PC-9 (cell line): ENCODE measurements at regions not wholly inside any gene's neighbourhood (a gene's known extent, or its start where the extent isn't known, plus 50 kb on each side); places are given as distances from the start of the nearest gene placed in this dataset.
"Not testable (repeated sequence)": the region's sequence is repeated elsewhere in the genome, so short reads cannot be mapped to it uniquely, and the experiment has no call there.

Experiments
- BruUV-seq: library from RNA; stranded (reverse); fragments of 400-500 nt; replicated peaks from 2 replicates; lab custom pipeline; 2021; lab: Mats Ljungman, UMichigan
- CTCF ChIA-PET: fragments of 300-600 bp; sonication (Branson Sonifier 250); formaldehyde crosslinking; loops from one replicate; lab custom pipeline; 2022; ENCODE audit warnings: antibody characterized with exemption; lab: Charles Lee
- POLR2A ChIA-PET: fragments of 300-600 bp; sonication (Branson Sonifier 250); formaldehyde crosslinking; loops from one replicate; lab custom pipeline; 2022; ENCODE audit warnings: antibody characterized with exemption; ENCODE audit not compliant: unreplicated experiment; lab: Charles Lee
- DNase-seq, 2 experiments: peaks; one replicate each; pipeline versions ENCODE4 v3.0.0 to v3.0.0-alpha.2; 2015 to 2022; ENCODE audit warnings: mixed read lengths in 1 of 2
- H2AFZ ChIP-seq: fragments of 200-600 bp; sonication (generic); 2 replicates; pipeline ENCODE4 v1.8.1; 2017; ENCODE audit warnings: antibody characterized with exemption
- H3F3A ChIP-seq: fragments of 200-600 bp; sonication (generic); 2 replicates; pipeline ENCODE4 v1.8.1; 2017; ENCODE audit warnings: antibody characterized with exemption, mild to moderate bottlenecking, low read depth; ENCODE audit not compliant: insufficient read depth
- H3K27ac ChIP-seq: fragments of 200-600 bp; sonication (generic); 2 replicates; pipeline ENCODE4 v1.6.1; 2016; ENCODE audit warnings: mixed run types
- H3K27me3 ChIP-seq: fragments of 200-600 bp; sonication (generic); 2 replicates; pipeline ENCODE4 v1.6.1; 2016; ENCODE audit warnings: low read depth, mixed run types; ENCODE audit not compliant: insufficient read depth
- H3K36me3 ChIP-seq: fragments of 200-600 bp; sonication (generic); 2 replicates; pipeline ENCODE4 v1.6.1; 2016; ENCODE audit warnings: low read depth, mixed run types
- H3K4me1 ChIP-seq: fragments of 200-600 bp; sonication (generic); replicated peaks from 2 replicates; pipeline ENCODE4 v1.6.1; 2016; ENCODE audit warnings: mixed run types; ENCODE audit not compliant: insufficient read depth
- H3K4me2 ChIP-seq: fragments of 200-600 bp; sonication (generic); 2 replicates; pipeline ENCODE4 v1.6.1; 2017; ENCODE audit warnings: mixed run types
- H3K4me3 ChIP-seq: fragments of 200-600 bp; sonication (generic); 2 replicates; pipeline ENCODE4 v1.6.1; 2016; ENCODE audit warnings: mixed run types
- H3K79me2 ChIP-seq: fragments of 200-600 bp; sonication (generic); 2 replicates; pipeline ENCODE4 v1.6.1; 2017; ENCODE audit warnings: low read depth, mixed run types
- H3K9me2 ChIP-seq: fragments of 200-600 bp; sonication (generic); 2 replicates; pipeline ENCODE4 v1.8.1; 2017; ENCODE audit warnings: mild to moderate bottlenecking; ENCODE audit not compliant: insufficient read depth
- H3K9me3 ChIP-seq: fragments of 200-600 bp; sonication (generic); 2 replicates; pipeline ENCODE4 v1.8.1; 2016; ENCODE audit warnings: low read depth; ENCODE audit not compliant: insufficient read depth
- H4K20me1 ChIP-seq: fragments of 200-600 bp; sonication (generic); 2 replicates; pipeline ENCODE4 v1.8.1; 2017; ENCODE audit not compliant: insufficient read depth
- EZH2 ChIP-seq: fragments of 200-600 bp; sonication (generic); IDR thresholded peaks from 2 replicates; pipeline ENCODE4 v1.8.0; 2017; ENCODE audit warnings: antibody characterized with exemption, low read depth
- intact Hi-C: fragments of 100-400 bp; cut with micrococcal nuclease; formaldehyde crosslinking; loops from one replicate; pipeline ENCODE4 v1.10.0; 2022; ENCODE audit not compliant: unreplicated experiment
- TF ChIP-seq, protein P1 (sequence below): fragments of 200-600 bp; sonication (generic); conservative IDR thresholded peaks from 2 replicates; pipeline ENCODE4 v1.6.1; 2017; ENCODE audit warnings: mixed run types, antibody characterized with exemption, mild to moderate bottlenecking, moderate library complexity

DNA sequence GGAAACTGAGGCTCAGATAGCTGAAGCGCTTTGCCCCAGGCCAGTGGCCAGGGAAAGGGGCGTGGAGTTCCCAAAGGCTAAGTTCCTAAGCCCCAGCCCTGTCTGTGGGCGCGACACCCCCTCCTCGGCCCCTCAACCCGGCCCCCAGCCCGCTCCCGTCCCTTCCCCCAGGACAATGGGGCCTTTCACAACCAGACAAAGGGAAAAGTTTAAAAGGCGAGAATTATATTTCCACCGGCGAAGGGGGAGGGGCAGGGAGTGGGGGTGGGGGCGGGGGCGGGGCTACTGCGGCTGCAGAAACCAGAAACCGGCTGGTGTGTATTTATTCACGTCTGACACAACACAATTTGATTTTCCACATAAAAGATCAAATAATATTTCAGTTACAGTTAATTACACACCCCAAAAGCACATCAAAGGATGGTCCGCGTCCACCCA, 192.1 kb downstream of the MN1 start:
- Histone ChIP-seq H4K20me1 (no peaks in the 10 kb centered on the region), H3K9me2 (no peaks in the 10 kb centered on the region), H3K9me3 (no peaks in the 10 kb centered on the region), H3K27ac (no peak overlapping the region), H2AFZ (no peak overlapping the region), H3K4me2 (no peak overlapping the region), H3K79me2 (no peaks in the 10 kb centered on the region), H3K36me3 (no peaks in the 10 kb centered on the region), H3K4me1 (no peaks in the 10 kb centered on the region), H3F3A (no peaks in the 10 kb centered on the region), H3K27me3 (no peaks in the 10 kb centered on the region), H3K4me3 (no peak overlapping the region)
- TF ChIP-seq, protein P1, sequence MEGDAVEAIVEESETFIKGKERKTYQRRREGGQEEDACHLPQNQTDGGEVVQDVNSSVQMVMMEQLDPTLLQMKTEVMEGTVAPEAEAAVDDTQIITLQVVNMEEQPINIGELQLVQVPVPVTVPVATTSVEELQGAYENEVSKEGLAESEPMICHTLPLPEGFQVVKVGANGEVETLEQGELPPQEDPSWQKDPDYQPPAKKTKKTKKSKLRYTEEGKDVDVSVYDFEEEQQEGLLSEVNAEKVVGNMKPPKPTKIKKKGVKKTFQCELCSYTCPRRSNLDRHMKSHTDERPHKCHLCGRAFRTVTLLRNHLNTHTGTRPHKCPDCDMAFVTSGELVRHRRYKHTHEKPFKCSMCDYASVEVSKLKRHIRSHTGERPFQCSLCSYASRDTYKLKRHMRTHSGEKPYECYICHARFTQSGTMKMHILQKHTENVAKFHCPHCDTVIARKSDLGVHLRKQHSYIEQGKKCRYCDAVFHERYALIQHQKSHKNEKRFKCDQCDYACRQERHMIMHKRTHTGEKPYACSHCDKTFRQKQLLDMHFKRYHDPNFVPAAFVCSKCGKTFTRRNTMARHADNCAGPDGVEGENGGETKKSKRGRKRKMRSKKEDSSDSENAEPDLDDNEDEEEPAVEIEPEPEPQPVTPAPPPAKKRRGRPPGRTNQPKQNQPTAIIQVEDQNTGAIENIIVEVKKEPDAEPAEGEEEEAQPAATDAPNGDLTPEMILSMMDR: no peak
- no peak for TF ChIP-seq EZH2
- intact Hi-C loops: no loop called here
- BruUV-seq: no TSS peak
- POLR2A ChIA-PET: no interaction called here
- CTCF ChIA-PET: no interaction called here
- DNase-seq: no peak

GRCh38 chr22:27610164-27610563, 191.4 kb downstream of the MN1 start:
- H3K4me1 ChIP-seq, H3K36me3 ChIP-seq, H3K9me3 ChIP-seq, intact Hi-C loops, H3K27me3 ChIP-seq, H3F3A ChIP-seq, H4K20me1 ChIP-seq, POLR2A ChIA-PET, H3K4me3 ChIP-seq, H3K27ac ChIP-seq, H2AFZ ChIP-seq, H3K9me2 ChIP-seq, H3K4me2 ChIP-seq, CTCF ChIA-PET, BruUV-seq, H3K79me2 ChIP-seq, DNase-seq: not testable (repeated sequence)

GRCh38 chr22:27610863-27611786, 190.4 kb downstream of the MN1 start:
- Histone ChIP-seq H4K20me1 (no peaks in the 10 kb centered on the region), H3K9me3 (no peaks in the 10 kb centered on the region), H3K4me2 (no peak overlapping the region), H3K4me1 (no peaks in the 10 kb centered on the region), H3K27ac (no peak overlapping the region), H3F3A (no peaks in the 10 kb centered on the region), H3K4me3 (no peak overlapping the region), H3K9me2 (no peaks in the 10 kb centered on the region), H3K36me3 (no peaks in the 10 kb centered on the region), H2AFZ (no peak overlapping the region), H3K79me2 (no peaks in the 10 kb centered on the region), H3K27me3 (no peaks in the 10 kb centered on the region)
- CTCF ChIA-PET: no interaction called here
- intact Hi-C loops: no loop called here
- BruUV-seq: no TSS peak
- TF ChIP-seq EZH2: no peak
- POLR2A ChIA-PET: no interaction called here
- DNase-seq: no peak

DNA sequence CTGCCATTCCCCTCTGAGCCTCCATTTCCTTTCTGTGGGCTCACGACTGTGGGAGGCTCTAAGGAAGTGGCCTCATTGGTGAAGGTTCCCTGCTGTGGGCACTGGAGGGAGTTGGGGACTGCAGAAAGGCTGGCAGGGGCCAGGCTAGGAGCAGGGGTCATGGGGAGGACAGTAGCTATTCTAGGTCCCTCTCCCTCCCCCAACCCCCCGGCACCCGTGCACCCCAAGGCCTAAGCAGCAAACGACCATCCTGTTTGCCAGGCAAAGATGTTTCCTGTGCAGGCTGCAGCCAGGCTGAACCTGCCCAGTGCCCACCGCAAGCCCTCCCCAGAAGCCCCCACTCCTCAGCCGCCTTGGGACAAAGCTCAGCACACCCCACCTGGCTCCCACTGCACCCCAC, 189.4 kb downstream of the MN1 start:
- H3K9me3 ChIP-seq: no peaks in the 10 kb centered on the region
- no peaks in the 10 kb centered on the region for H3K9me2 ChIP-seq
- H3K4me1 ChIP-seq: no peaks in the 10 kb centered on the region
- H3K4me3 ChIP-seq: no peak overlapping the region
- H3K27ac ChIP-seq: no peak overlapping the region
- no peaks in the 10 kb centered on the region for H3K36me3 ChIP-seq
- no peaks in the 10 kb centered on the region for H4K20me1 ChIP-seq
- H3F3A ChIP-seq: 0 out of 2 replicates have a peak, but pooled peaks cover 6% of the 10 kb centered on the region
- no peak overlapping the region for H2AFZ ChIP-seq
- H3K4me2 ChIP-seq: no peak overlapping the region
- H3K79me2 ChIP-seq: no peaks in the 10 kb centered on the region
- no TSS peak for BruUV-seq
- CTCF ChIA-PET: no interaction called here
- TF ChIP-seq, protein P1: no peak
- no peak for TF ChIP-seq EZH2
- POLR2A ChIA-PET: no interaction called here
- DNase-seq: no peak
- intact Hi-C loops: no loop called here
- H3K27me3 ChIP-seq: no peaks in the 10 kb centered on the region
